A549 (cell line): ENCODE measurements at regions not wholly inside any gene's neighbourhood (a gene's known extent, or its start where the extent isn't known, plus 50 kb on each side); places are given as distances from the start of the nearest gene placed in this dataset.

Experiments
- ATAC-seq, 2 experiments: fragments of 200-7000 bp in 1 of 2; fragments of >200 bp in 1 of 2; cut with Nextera tagmentation in 1 of 2; cut with Tn5 transposase in 1 of 2; 3 replicates each; pipeline versions ENCODE4 v1.8.0 to v1.9.1; 2018 to 2020; ENCODE audit warnings: mild to moderate bottlenecking in 1 of 2, moderate library complexity in 1 of 2
- CTCF ChIA-PET: fragments of 300-600 bp; sonication (Branson Sonifier 250); formaldehyde crosslinking; extraction: SDS; loops from one replicate; lab custom pipeline; 2021; ENCODE audit warnings: antibody characterized with exemption, inconsistent platforms; lab: Yijun Ruan, JAX
- POLR2A ChIA-PET: fragments of 350-600 bp; formaldehyde crosslinking; extraction: SDS; loops from one replicate; lab custom pipeline; 2021; ENCODE audit warnings: antibody characterized with exemption, inconsistent platforms; lab: Yijun Ruan, JAX
- DNase-seq, 2 experiments: peaks; one replicate each; pipeline versions ENCODE4 v3.0.0 to v3.0.0-alpha.2; 2011 to 2016; ENCODE audit warnings: low read depth in 1 of 2, low spot score in 1 of 2
- FAIRE-seq: peaks from 2 replicates; lab custom pipeline; 2011; peaks lifted over from hg19 to GRCh38; lab: Jason Lieb, UNC
- H3K27ac ChIP-seq, 2 experiments: fragments of >200 bp; sonication (Bioruptor Twin); formaldehyde crosslinking; 3 replicates each; pipeline ENCODE4 v1.5.1; 2016 to 2017
- H3K4me1 ChIP-seq: fragments of >200 bp; sonication (Bioruptor Twin); formaldehyde crosslinking; 3 replicates; pipeline ENCODE4 v1.6.1; 2016
- H3K4me2 ChIP-seq: fragments of >200 bp; sonication (Bioruptor Twin); formaldehyde crosslinking; 3 replicates; pipeline ENCODE4 v1.6.1; 2016
- H3K4me3 ChIP-seq: fragments of >200 bp; sonication (Bioruptor Twin); formaldehyde crosslinking; 3 replicates; pipeline ENCODE4 v1.5.1; 2016
- H3K9me3 ChIP-seq: fragments of >200 bp; sonication (Bioruptor Twin); formaldehyde crosslinking; 3 replicates; pipeline ENCODE4 v1.6.1; 2016
- CBX2 ChIP-seq: fragments of 200-600 bp; sonication (generic); IDR thresholded peaks from 2 replicates; pipeline ENCODE4 v1.6.1; 2016; ENCODE audit warnings: low read depth, mild to moderate bottlenecking, borderline replicate concordance
- CBX8 ChIP-seq: fragments of 200-600 bp; sonication (generic); IDR thresholded peaks from 2 replicates; pipeline ENCODE4 v1.6.1; 2016
- CHD4 ChIP-seq: fragments of 200-600 bp; sonication (generic); IDR thresholded peaks from 2 replicates; pipeline ENCODE4 v1.6.1; 2016; ENCODE audit warnings: antibody characterized with exemption, mild to moderate bottlenecking, borderline replicate concordance
- FOXS1 ChIP-seq: fragments of 250-450 bp; sonication (Bioruptor Pico); IDR thresholded peaks from 2 replicates; pipeline ENCODE4 v1.5.0; 2020; ENCODE audit warnings: mild to moderate bottlenecking, moderate library complexity
- JUNB ChIP-seq: fragments of >200 bp; sonication (Bioruptor Twin); formaldehyde crosslinking; IDR thresholded peaks from 2 replicates; pipeline ENCODE4 v1.6.1; 2016
- KDM1A ChIP-seq: fragments of 200-600 bp; sonication (generic); IDR thresholded peaks from 2 replicates; pipeline ENCODE4 v1.6.1; 2016; ENCODE audit warnings: low read depth, mild to moderate bottlenecking
- NFE2L2 ChIP-seq: fragments of 150-350 bp; conservative IDR thresholded peaks from 2 replicates; pipeline ENCODE4 v1.6.1; 2014; ENCODE audit warnings: low read length
- POLR2AphosphoS2 ChIP-seq: conservative IDR thresholded peaks from 2 replicates; pipeline ENCODE4 v1.6.1; 2012; ENCODE audit warnings: low read length, improper control_type of control experiment, inconsistent platforms
- RARB ChIP-seq: fragments of 250-450 bp; sonication (Bioruptor Pico); IDR thresholded peaks from 2 replicates; pipeline ENCODE4 v1.8.0; 2021; ENCODE audit warnings: mild to moderate bottlenecking, moderate library complexity
- RNF2 ChIP-seq: fragments of 200-600 bp; sonication (generic); IDR thresholded peaks from 2 replicates; pipeline ENCODE4 v1.6.1; 2016; ENCODE audit warnings: low read depth, mild to moderate bottlenecking, antibody characterized with exemption, moderate library complexity, borderline replicate concordance
- SREBF2 ChIP-seq: fragments of 450-650 bp; IDR thresholded peaks from 2 replicates; pipeline ENCODE4 v1.6.1; 2014; ENCODE audit warnings: mild to moderate bottlenecking, moderate library complexity
- TP53 ChIP-seq: fragments of 250-450 bp; sonication (Bioruptor Pico); IDR thresholded peaks from 2 replicates; pipeline ENCODE4 v1.5.0; 2021; ENCODE audit warnings: mild to moderate bottlenecking, moderate library complexity
- WGBS: methylation state at CpG from one replicate; pipeline ENCODE4 v1.1.6; 2017; ENCODE audit errors: missing lambda C conversion rate; 5-methylcytosine and 5-hydroxymethylcytosine counted together
- TF ChIP-seq, protein P1 (sequence below): fragments of >200 bp; sonication (Bioruptor Twin); formaldehyde crosslinking; IDR thresholded peaks from 3 replicates; pipeline ENCODE4 v1.6.1; 2016
- TF ChIP-seq, protein P2 (sequence below): fragments of 200-600 bp; sonication (generic); IDR thresholded peaks from 2 replicates; pipeline ENCODE4 v1.6.1; 2016; ENCODE audit warnings: antibody characterized with exemption, mild to moderate bottlenecking, moderate library complexity
- TF ChIP-seq, protein P3 (sequence below): fragments of 250-450 bp; sonication (Bioruptor Pico); IDR thresholded peaks from 2 replicates; pipeline ENCODE4 v1.5.0; 2021; ENCODE audit warnings: mild to moderate bottlenecking, moderate library complexity, borderline replicate concordance
- TF ChIP-seq, protein P4 (sequence below): fragments of 450-650 bp; IDR thresholded peaks from 2 replicates; pipeline ENCODE4 v1.6.1; 2014; ENCODE audit warnings: antibody characterized with exemption

DNA sequence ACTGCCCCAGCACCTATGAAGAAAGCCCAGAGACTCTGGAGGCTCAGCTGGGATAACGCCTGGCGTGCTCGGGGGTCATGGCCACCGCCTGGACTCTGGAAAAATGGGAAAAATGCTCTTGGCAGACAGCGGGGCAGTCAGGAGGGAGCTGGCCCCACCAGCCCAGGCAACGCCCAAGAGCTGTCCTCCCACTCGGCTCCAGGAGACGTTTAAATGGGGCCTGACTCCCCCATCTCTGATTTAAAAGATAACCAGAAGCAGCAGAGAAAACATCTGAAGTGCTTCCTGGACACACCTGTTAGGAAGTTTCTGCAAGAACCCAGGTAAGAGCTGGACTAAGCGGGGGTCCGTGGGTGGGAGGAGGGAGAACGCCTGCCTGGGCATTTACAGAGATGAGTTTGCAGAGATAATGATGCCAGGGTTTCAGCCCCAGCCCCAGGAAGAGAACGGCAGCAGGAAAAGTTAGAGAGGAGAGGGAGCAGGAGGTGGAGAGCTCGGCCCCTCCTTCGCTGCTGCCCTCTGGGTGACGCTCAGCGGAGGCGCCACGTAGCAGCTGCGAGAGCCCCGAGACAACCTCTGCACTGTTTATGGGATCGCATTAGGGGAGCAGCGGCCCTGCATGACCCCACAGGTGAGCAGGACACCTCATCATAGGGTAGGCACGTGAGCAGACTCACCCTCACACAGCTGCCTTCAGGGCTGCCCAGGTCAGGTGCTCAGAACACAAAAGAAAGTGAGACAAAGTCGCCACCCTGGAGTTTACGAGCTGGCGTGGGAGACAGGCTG lies 83.5 kb upstream of the INSIG1 start:
- ChIA-PET CTCF (interaction anchor here (1.5 to 1.8 kb wide), 2 partner anchors 24 to 287 kb away, joined by 3 to 14 read pairs; no protein-coding TSS in a partner anchor), POLR2A (no interaction called here)
- no peak overlapping the region; the same call in 2 of the 3 replicates for H3K4me2 ChIP-seq

DNA sequence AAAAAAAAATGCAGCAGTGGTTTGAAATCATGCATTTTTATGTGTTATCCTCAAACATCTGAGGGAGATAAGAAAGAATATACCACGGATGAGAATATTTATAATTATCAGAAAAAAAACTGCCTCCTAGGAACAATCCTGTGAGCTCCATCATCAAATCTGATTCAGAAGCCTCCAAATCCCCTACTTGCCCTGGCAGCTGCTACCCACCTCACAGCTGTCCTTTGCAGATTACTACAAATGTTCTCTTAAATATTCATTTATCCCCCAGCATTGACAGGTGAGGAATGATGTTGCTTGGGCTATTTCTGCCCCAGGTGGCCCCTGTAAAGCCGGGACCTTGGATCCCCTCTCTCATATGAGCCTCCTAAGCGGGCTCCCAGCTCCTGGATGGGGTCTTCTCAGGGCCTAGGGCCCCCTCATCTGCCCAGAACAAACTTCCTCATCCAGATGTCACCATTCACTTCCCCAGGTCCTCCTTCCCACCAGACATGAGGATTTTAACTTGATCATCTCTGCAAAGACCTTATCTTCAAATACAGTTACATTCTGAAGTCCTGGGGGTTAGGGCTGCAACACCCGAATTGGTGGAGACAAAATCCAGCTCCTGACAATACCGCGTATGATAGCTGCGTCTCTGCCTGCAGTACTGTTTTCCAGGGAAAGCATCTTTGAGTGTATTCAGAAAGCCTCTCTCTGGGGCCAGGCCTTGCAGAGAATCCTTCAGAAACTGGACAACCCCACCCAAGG lies 81.9 kb upstream of the INSIG1 start:
- POLR2A ChIA-PET, result interaction anchor here (0.7 kb wide), 1 partner anchor 82 kb away, joined by 4 read pairs; the partner anchor contains the start of gene INSIG1
- Histone ChIP-seq H3K9me3 (no peaks in the 10 kb centered on the region), H3K4me3 (no peak overlapping the region), H3K4me2 (no peak overlapping the region), H3K27ac (no peak overlapping the region), H3K4me1 (peaks cover 9% of the 10 kb centered on the region; the same call in 2 of the 3 replicates)
- FAIRE-seq (no peak), ATAC-seq (no peak), DNase-seq (no peak)
- TF ChIP-seq, protein P1, sequence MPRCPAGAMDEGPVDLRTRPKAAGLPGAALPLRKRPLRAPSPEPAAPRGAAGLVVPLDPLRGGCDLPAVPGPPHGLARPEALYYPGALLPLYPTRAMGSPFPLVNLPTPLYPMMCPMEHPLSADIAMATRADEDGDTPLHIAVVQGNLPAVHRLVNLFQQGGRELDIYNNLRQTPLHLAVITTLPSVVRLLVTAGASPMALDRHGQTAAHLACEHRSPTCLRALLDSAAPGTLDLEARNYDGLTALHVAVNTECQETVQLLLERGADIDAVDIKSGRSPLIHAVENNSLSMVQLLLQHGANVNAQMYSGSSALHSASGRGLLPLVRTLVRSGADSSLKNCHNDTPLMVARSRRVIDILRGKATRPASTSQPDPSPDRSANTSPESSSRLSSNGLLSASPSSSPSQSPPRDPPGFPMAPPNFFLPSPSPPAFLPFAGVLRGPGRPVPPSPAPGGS, result no peak
- TF ChIP-seq RNF2 (no peak), FOXS1 (CRISPR knock-in tag) (no peak), RARB (no peak), CBX2 (no peak), POLR2AphosphoS2 (no peak)
- TF ChIP-seq, protein P2, sequence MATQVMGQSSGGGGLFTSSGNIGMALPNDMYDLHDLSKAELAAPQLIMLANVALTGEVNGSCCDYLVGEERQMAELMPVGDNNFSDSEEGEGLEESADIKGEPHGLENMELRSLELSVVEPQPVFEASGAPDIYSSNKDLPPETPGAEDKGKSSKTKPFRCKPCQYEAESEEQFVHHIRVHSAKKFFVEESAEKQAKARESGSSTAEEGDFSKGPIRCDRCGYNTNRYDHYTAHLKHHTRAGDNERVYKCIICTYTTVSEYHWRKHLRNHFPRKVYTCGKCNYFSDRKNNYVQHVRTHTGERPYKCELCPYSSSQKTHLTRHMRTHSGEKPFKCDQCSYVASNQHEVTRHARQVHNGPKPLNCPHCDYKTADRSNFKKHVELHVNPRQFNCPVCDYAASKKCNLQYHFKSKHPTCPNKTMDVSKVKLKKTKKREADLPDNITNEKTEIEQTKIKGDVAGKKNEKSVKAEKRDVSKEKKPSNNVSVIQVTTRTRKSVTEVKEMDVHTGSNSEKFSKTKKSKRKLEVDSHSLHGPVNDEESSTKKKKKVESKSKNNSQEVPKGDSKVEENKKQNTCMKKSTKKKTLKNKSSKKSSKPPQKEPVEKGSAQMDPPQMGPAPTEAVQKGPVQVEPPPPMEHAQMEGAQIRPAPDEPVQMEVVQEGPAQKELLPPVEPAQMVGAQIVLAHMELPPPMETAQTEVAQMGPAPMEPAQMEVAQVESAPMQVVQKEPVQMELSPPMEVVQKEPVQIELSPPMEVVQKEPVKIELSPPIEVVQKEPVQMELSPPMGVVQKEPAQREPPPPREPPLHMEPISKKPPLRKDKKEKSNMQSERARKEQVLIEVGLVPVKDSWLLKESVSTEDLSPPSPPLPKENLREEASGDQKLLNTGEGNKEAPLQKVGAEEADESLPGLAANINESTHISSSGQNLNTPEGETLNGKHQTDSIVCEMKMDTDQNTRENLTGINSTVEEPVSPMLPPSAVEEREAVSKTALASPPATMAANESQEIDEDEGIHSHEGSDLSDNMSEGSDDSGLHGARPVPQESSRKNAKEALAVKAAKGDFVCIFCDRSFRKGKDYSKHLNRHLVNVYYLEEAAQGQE, result no peak
- TF ChIP-seq, protein P3, sequence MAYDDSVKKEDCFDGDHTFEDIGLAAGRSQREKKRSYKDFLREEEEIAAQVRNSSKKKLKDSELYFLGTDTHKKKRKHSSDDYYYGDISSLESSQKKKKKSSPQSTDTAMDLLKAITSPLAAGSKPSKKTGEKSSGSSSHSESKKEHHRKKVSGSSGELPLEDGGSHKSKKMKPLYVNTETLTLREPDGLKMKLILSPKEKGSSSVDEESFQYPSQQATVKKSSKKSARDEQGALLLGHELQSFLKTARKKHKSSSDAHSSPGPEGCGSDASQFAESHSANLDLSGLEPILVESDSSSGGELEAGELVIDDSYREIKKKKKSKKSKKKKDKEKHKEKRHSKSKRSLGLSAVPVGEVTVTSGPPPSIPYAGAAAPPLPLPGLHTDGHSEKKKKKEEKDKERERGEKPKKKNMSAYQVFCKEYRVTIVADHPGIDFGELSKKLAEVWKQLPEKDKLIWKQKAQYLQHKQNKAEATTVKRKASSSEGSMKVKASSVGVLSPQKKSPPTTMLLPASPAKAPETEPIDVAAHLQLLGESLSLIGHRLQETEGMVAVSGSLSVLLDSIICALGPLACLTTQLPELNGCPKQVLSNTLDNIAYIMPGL (CRISPR knock-in tag), result no peak
- 70% methylated on average over 7 of the region's 7 CpGs for WGBS
- CTCF ChIA-PET, result interaction anchor here (1.3 to 6.5 kb wide), 4 partner anchors 17 to 289 kb away, joined by 3 to 17 read pairs (median 8); no protein-coding TSS in a partner anchor

More for the DNA sequence above, 83.5 kb upstream of the INSIG1 start:
- FAIRE-seq (no peak), DNase-seq (no peak)
- peaks cover 21% of the 10 kb centered on the region for H3K4me1 ChIP-seq
- WGBS, result 67% methylated on average over 26 of the region's 26 CpGs
- H3K4me3 ChIP-seq, result no peak overlapping the region
- TF ChIP-seq CBX8 (no peak), SREBF2 (no peak), RARB (no peak), CHD4 (no peak), TP53 (CRISPR knock-in tag) (no peak), NFE2L2 (no peak), JUNB (no peak), KDM1A (no peak)
- TF ChIP-seq, protein P4, sequence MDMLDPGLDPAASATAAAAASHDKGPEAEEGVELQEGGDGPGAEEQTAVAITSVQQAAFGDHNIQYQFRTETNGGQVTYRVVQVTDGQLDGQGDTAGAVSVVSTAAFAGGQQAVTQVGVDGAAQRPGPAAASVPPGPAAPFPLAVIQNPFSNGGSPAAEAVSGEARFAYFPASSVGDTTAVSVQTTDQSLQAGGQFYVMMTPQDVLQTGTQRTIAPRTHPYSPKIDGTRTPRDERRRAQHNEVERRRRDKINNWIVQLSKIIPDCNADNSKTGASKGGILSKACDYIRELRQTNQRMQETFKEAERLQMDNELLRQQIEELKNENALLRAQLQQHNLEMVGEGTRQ, result 0 out of 2 replicates have a peak, but pooled peaks have one; percentile 8
- TF ChIP-seq, all 56 proteins: peak for 1
- Histone ChIP-seq H3K27ac (peak overlapping the region in 1 of 2 experiments; percentile 52; a peak in 3 of 6 replicates), H3K9me3 (no peaks in the 10 kb centered on the region)
- ATAC-seq, result no peak
